Endothelial cell of umbilical vein (primary cell): ENCODE measurements at regions not wholly inside any gene's neighbourhood (a gene's known extent, or its start where the extent isn't known, plus 50 kb on each side); places are given as distances from the start of the nearest gene placed in this dataset.
"Not testable (repeated sequence)": the region's sequence is repeated elsewhere in the genome, so short reads cannot be mapped to it uniquely, and the experiment has no call there.

Experiments used
- BruUV-seq: library from RNA; stranded (reverse); fragments of 400-500 nt; replicated peaks from 2 replicates; lab custom pipeline; 2021; lab: Mats Ljungman, UMichigan
- CTCF ChIA-PET: fragments of 300-600, 350-600 bp; sonication (Branson Sonifier 250); formaldehyde crosslinking; loops from one replicate; lab custom pipeline; 2021; ENCODE audit warnings: antibody characterized with exemption, inconsistent platforms; lab: Charles Lee
- POLR2A ChIA-PET: fragments of 300-600, 350-600 bp; sonication (Branson Sonifier 250); formaldehyde crosslinking; loops from one replicate; lab custom pipeline; 2021; ENCODE audit warnings: antibody characterized with exemption, inconsistent platforms; lab: Charles Lee
- DNase-seq: peaks from one replicate; pipeline ENCODE4 v3.0.0-alpha.2; 2011; ENCODE audit warnings: low read depth, low spot score
- FAIRE-seq: peaks from 2 replicates; lab custom pipeline; 2011; peaks lifted over from hg19 to GRCh38; lab: Jason Lieb, UNC
- H2AFZ ChIP-seq: 2 replicates; pipeline ENCODE4 v1.6.0; 2012; ENCODE audit warnings: low read depth, low read length, control low read depth, inconsistent platforms
- H3K27ac ChIP-seq: 2 replicates; pipeline ENCODE4 v1.5.1; 2011; ENCODE audit warnings: low read depth, mild to moderate bottlenecking, control low read depth, low read length, moderate library complexity; ENCODE audit not compliant: insufficient read depth
- H3K27me3 ChIP-seq, 2 experiments: 2 replicates each; pipeline versions ENCODE4 v1.6.0 to v1.6.1; 2011; ENCODE audit warnings: low read length in 2 of 2, mixed read lengths in 1 of 2; ENCODE audit not compliant: control insufficient read depth in 2 of 2, insufficient read depth in 2 of 2
- H3K36me3 ChIP-seq, 2 experiments: 2 replicates in 1 of 2; 3 replicates in 1 of 2; pipeline ENCODE4 v1.5.1; 2011; ENCODE audit warnings: low read length in 2 of 2, mild to moderate bottlenecking in 1 of 2, moderate library complexity in 1 of 2; ENCODE audit not compliant: control insufficient read depth in 2 of 2, insufficient read depth in 2 of 2; ENCODE audit errors: extremely low read depth in 1 of 2
- H3K4me1 ChIP-seq: 3 replicates; pipeline ENCODE4 v1.5.1; 2011; ENCODE audit warnings: mild to moderate bottlenecking, low read length; ENCODE audit not compliant: control insufficient read depth, insufficient read depth; ENCODE audit errors: extremely low read depth
- H3K4me2 ChIP-seq: 2 replicates; pipeline ENCODE4 v1.6.1; 2011; ENCODE audit warnings: low read length, control low read depth, mixed read lengths; ENCODE audit not compliant: insufficient read depth
- H3K4me3 ChIP-seq, 3 experiments: fragments of 200-600 bp in 1 of 3; sonication (generic), shearing (Covaris generic) in 1 of 3; replicated peaks in 1 of 3; 2 replicates each; pipeline ENCODE4 v1.5.1; 2011 to 2016; ENCODE audit warnings: control low read depth in 3 of 3, low read length in 3 of 3, mild to moderate bottlenecking in 2 of 3, inconsistent platforms in 1 of 3, low read depth in 1 of 3, moderate library complexity in 1 of 3; ENCODE audit not compliant: insufficient read depth in 1 of 3
- H3K79me2 ChIP-seq: 2 replicates; pipeline ENCODE4 v1.6.0; 2012; ENCODE audit warnings: low read length, inconsistent platforms; ENCODE audit not compliant: control insufficient read depth, insufficient read depth
- H3K9ac ChIP-seq: replicated peaks from 2 replicates; pipeline ENCODE3; 2011; ENCODE audit warnings: low read length, control low read depth; ENCODE audit not compliant: insufficient read depth; ENCODE audit errors: extremely low read depth
- H3K9me1 ChIP-seq: replicated peaks from 3 replicates; pipeline ENCODE4 v1.6.0; 2011; ENCODE audit warnings: mild to moderate bottlenecking, low read length; ENCODE audit not compliant: control insufficient read depth, insufficient read depth; ENCODE audit errors: extremely low read depth
- H3K9me3 ChIP-seq: replicated peaks from 2 replicates; pipeline ENCODE4 v1.5.1; 2012; ENCODE audit warnings: low read length, inconsistent platforms; ENCODE audit not compliant: control insufficient read depth, insufficient read depth
- H4K20me1 ChIP-seq: replicated peaks from 2 replicates; pipeline ENCODE3; 2011; ENCODE audit warnings: mild to moderate bottlenecking, low read length; ENCODE audit not compliant: control insufficient read depth, insufficient read depth; ENCODE audit errors: extremely low read depth
- dilution Hi-C: fragments of 300-500 bp; cut with MboI; formaldehyde crosslinking; loops from one replicate; pipeline ENCODE4 v1.15.0; 2019; ENCODE audit warnings: low sequenced_read_pairs; ENCODE audit not compliant: extremely low pct_ligation_motif_present
- intact Hi-C: fragments of 100-400 bp; cut with micrococcal nuclease; formaldehyde crosslinking; loops from one replicate; pipeline ENCODE4 v1.10.0; 2022

- H3K27ac ChIP-seq, intact Hi-C loops, dilution Hi-C loops, DNase-seq, POLR2A ChIA-PET, H4K20me1 ChIP-seq, CTCF ChIA-PET, H3K79me2 ChIP-seq, H3K9ac ChIP-seq, H3K27me3 ChIP-seq, H3K4me1 ChIP-seq, BruUV-seq, H3K9me3 ChIP-seq, H3K4me3 ChIP-seq, H3K36me3 ChIP-seq, H3K4me2 ChIP-seq, H2AFZ ChIP-seq, FAIRE-seq, H3K9me1 ChIP-seq: not testable (repeated sequence)
Observed at GRCh38 chrX:144202726-144203125, 318.9 kb downstream of the UBE2NL start.

GRCh38 chrX:144208360-144209024 lies 324.6 kb downstream of the UBE2NL start:
- H3K9ac ChIP-seq, CTCF ChIA-PET, H3K4me2 ChIP-seq, H2AFZ ChIP-seq, H3K27ac ChIP-seq, POLR2A ChIA-PET, H3K9me3 ChIP-seq, DNase-seq, H4K20me1 ChIP-seq, dilution Hi-C loops, H3K36me3 ChIP-seq, H3K79me2 ChIP-seq, FAIRE-seq, BruUV-seq, H3K4me1 ChIP-seq, H3K4me3 ChIP-seq, H3K9me1 ChIP-seq, H3K27me3 ChIP-seq, intact Hi-C loops: not testable (repeated sequence)
